ENCODE measurements at regions not wholly inside any gene's neighbourhood (a gene's known extent, or its start where the extent isn't known, plus 50 kb on each side); places are given as distances from the start of the nearest gene placed in this dataset.

DNA sequence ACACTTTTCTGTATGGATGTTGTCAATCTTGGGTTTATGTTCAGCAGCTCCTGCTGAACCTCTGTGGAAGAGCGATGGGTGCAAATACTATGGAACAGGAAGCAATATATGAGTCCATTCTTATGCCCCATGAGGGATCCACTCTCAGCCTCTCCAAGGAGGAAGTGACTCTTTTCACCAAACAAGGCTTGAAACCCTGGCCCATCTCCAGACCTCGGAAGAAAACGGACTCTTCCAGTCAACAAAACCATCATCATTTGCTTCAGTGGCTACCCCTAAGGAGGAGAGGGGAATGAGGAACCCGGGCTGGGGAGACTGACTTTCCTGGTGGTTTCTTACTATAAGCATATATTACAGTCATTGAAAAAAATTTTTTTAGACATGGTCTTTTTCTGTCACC lies 206.2 kb downstream of the AXIN2 start (continued):
- TF ChIP-seq, protein P1, sequence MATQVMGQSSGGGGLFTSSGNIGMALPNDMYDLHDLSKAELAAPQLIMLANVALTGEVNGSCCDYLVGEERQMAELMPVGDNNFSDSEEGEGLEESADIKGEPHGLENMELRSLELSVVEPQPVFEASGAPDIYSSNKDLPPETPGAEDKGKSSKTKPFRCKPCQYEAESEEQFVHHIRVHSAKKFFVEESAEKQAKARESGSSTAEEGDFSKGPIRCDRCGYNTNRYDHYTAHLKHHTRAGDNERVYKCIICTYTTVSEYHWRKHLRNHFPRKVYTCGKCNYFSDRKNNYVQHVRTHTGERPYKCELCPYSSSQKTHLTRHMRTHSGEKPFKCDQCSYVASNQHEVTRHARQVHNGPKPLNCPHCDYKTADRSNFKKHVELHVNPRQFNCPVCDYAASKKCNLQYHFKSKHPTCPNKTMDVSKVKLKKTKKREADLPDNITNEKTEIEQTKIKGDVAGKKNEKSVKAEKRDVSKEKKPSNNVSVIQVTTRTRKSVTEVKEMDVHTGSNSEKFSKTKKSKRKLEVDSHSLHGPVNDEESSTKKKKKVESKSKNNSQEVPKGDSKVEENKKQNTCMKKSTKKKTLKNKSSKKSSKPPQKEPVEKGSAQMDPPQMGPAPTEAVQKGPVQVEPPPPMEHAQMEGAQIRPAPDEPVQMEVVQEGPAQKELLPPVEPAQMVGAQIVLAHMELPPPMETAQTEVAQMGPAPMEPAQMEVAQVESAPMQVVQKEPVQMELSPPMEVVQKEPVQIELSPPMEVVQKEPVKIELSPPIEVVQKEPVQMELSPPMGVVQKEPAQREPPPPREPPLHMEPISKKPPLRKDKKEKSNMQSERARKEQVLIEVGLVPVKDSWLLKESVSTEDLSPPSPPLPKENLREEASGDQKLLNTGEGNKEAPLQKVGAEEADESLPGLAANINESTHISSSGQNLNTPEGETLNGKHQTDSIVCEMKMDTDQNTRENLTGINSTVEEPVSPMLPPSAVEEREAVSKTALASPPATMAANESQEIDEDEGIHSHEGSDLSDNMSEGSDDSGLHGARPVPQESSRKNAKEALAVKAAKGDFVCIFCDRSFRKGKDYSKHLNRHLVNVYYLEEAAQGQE (IDR thresholded peaks at IDR 0.05; ENCODE audit: unreplicated experiment), result no peak
- TF ChIP-seq CREB1 (CRISPR knock-in tag; IDR thresholded peaks at IDR 0.05; ENCODE audit: low read depth) (no peak), EZH2 (IDR thresholded peaks at IDR 0.05; ENCODE audit: low read depth, unreplicated experiment) (no peak), STAT1 (IDR thresholded peaks at IDR 0.05; ENCODE audit: unreplicated experiment) (no peak), NANOG (IDR thresholded peaks at IDR 0.05; ENCODE audit: borderline replicate concordance) (no peak), ZNF114 (CRISPR knock-in tag; IDR thresholded peaks at IDR 0.05) (no peak)
- TF ChIP-seq, protein P2, sequence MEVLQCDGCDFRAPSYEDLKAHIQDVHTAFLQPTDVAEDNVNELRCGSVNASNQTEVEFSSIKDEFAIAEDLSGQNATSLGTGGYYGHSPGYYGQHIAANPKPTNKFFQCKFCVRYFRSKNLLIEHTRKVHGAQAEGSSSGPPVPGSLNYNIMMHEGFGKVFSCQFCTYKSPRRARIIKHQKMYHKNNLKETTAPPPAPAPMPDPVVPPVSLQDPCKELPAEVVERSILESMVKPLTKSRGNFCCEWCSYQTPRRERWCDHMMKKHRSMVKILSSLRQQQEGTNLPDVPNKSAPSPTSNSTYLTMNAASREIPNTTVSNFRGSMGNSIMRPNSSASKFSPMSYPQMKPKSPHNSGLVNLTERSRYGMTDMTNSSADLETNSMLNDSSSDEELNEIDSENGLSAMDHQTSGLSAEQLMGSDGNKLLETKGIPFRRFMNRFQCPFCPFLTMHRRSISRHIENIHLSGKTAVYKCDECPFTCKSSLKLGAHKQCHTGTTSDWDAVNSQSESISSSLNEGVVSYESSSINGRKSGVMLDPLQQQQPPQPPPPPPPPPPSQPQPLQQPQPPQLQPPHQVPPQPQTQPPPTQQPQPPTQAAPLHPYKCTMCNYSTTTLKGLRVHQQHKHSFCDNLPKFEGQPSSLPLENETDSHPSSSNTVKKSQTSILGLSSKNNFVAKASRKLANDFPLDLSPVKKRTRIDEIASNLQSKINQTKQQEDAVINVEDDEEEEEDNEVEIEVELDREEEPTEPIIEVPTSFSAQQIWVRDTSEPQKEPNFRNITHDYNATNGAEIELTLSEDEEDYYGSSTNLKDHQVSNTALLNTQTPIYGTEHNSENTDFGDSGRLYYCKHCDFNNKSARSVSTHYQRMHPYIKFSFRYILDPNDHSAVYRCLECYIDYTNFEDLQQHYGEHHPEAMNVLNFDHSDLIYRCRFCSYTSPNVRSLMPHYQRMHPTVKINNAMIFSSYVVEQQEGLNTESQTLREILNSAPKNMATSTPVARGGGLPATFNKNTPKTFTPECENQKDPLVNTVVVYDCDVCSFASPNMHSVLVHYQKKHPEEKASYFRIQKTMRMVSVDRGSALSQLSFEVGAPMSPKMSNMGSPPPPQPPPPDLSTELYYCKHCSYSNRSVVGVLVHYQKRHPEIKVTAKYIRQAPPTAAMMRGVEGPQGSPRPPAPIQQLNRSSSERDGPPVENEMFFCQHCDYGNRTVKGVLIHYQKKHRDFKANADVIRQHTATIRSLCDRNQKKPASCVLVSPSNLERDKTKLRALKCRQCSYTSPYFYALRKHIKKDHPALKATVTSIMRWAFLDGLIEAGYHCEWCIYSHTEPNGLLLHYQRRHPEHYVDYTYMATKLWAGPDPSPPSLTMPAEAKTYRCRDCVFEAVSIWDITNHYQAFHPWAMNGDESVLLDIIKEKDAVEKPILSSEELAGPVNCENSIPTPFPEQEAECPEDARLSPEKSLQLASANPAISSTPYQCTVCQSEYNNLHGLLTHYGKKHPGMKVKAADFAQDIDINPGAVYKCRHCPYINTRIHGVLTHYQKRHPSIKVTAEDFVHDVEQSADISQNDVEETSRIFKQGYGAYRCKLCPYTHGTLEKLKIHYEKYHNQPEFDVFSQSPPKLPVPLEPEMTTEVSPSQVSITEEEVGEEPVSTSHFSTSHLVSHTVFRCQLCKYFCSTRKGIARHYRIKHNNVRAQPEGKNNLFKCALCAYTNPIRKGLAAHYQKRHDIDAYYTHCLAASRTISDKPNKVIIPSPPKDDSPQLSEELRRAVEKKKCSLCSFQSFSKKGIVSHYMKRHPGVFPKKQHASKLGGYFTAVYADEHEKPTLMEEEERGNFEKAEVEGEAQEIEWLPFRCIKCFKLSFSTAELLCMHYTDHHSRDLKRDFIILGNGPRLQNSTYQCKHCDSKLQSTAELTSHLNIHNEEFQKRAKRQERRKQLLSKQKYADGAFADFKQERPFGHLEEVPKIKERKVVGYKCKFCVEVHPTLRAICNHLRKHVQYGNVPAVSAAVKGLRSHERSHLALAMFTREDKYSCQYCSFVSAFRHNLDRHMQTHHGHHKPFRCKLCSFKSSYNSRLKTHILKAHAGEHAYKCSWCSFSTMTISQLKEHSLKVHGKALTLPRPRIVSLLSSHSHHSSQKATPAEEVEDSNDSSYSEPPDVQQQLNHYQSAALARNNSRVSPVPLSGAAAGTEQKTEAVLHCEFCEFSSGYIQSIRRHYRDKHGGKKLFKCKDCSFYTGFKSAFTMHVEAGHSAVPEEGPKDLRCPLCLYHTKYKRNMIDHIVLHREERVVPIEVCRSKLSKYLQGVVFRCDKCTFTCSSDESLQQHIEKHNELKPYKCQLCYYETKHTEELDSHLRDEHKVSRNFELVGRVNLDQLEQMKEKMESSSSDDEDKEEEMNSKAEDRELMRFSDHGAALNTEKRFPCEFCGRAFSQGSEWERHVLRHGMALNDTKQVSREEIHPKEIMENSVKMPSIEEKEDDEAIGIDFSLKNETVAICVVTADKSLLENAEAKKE (CRISPR knock-in tag; IDR thresholded peaks at IDR 0.05), result no peak
